GM19468 (cell line): ENCODE measurements at regions not wholly inside any gene's neighbourhood (a gene's known extent, or its start where the extent isn't known, plus 50 kb on each side); places are given as distances from the start of the nearest gene placed in this dataset.
"Not testable (repeated sequence)": the region's sequence is repeated elsewhere in the genome, so short reads cannot be mapped to it uniquely, and the experiment has no call there.

Experiments
- ATAC-seq: cut with Tn5 transposase; IDR thresholded peaks from one replicate; pipeline ENCODE4 v1.9.1; 2021; ENCODE audit warnings: mild to moderate bottlenecking, moderate library complexity, moderate number of reproducible peaks; ENCODE audit not compliant: unreplicated experiment; ENCODE audit errors: extremely low read depth

GRCh38 chr13:88512993-88513392 lies 841.8 kb downstream of the SLITRK5 start:
- ATAC-seq, result not testable (repeated sequence)

DNA sequence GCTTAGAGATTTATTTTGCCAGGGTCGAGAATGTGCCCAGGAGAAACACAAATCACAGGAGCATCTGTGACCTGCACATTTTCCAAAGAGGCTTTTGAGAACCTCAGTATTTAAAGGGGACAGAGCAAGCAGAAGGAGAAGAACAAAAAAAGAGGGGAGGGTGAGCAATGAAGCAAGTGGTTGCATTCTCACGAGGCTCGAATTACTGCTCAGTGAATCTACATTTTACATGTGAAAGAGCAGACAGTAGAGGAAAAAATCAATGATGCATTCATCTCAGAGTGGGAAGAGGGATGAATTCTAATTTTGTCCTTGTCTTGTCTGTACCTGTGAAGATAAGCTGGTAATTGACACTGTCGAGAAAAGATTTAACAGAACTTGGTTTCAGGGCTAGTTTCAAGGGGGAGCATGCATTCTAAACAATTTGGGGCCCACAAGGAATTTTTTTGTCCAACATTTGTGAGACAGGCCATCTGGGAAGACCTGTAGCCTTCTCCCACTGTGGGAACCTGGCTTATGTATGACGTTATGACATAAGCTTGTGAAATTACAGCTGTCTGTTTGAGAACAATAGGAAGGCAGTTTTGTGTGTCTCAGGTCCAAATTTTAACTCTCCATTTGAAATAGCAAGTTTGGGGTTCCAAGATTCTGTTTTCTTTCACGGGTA lies 855.1 kb downstream of the SLITRK5 start:
- ATAC-seq, result no peak

DNA sequence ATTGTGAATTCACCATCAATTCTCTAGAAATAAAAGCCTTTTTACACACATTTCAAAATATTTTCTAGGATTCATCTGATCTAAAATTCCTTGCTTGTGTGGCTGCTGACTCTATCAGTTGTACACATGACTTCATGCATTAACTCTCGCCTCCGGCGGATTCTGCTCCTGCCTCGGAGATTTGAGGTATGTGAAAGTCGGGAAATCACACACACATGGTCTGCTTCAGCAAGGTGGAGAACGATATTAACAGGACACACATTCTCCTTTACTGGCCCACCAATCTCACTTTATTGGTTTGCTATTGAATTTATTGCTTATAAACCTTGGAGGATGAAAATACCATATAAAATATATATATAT lies 855.7 kb downstream of the SLITRK5 start:
- ATAC-seq, result no peak

GRCh38 chr13:88541994-88542393 lies 870.8 kb downstream of the SLITRK5 start:
- ATAC-seq, result no peak

DNA sequence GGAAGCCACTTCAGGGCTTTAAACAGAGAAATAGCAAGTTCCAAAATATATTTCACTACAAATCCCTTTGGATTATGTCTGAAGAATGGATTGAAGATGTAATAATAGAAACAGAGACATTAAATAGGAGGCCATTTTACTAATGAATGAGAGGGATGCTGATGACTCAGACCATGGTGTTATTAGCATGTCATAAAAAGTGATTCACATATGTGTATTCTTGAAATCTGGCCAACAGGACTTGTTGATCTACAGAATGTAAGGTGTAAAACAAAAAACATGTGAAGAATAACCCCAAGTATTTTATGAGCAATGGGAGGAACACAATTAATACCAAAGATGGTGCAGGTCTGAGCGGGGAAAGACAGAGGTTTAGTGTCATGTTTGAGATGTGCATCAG lies 873.7 kb downstream of the SLITRK5 start:
- no peak for ATAC-seq

GRCh38 chr13:88552966-88553365 lies 881.8 kb downstream of the SLITRK5 start:
- no peak for ATAC-seq

GRCh38 chr13:88565566-88565965 lies 894.4 kb downstream of the SLITRK5 start:
- no peak for ATAC-seq

- ATAC-seq, result no peak
Observed at GRCh38 chr13:88585861-88586260, 914.7 kb downstream of the SLITRK5 start.

DNA sequence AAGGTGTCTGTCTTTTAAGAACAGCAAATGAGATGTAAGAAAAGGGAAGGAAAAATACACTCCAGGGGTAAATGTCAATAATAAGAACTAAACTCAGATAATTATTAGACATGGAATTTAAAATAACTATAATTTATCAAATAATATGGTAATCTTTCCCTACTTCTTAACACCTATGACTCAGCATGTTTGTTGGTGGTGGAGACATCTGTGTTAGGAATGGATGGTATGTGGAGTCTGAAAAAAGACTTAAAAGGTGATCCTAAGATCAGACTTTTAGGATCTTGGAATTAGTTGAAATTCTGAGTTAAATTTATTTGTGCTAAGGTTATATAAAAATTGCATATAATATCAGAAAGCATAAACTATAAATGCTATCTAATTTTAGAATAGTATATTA lies 915.1 kb downstream of the SLITRK5 start:
- ATAC-seq, result no peak

DNA sequence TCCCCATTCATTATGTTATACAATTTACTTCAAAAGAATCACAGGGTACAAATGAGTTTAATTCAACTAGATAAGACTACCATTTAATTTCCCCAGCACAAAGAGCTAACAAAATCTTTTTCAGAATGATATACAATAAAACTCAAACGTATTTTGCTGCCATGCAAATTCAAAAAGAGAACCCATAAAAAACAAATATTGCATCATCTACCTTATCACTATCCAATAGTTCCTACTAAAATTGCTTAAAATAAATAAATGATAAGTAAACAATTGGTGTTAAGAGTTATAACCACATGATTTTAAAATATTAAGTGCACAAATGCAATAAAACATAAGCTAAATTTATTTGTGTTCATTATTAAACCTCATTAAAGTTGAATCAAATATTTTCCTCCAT lies 919.4 kb downstream of the SLITRK5 start:
- no peak for ATAC-seq

- no peak for ATAC-seq
Observed at GRCh38 chr13:88592105-88592504, 920.9 kb downstream of the SLITRK5 start.

GRCh38 chr13:88601949-88602348 lies 930.8 kb downstream of the SLITRK5 start:
- no peak for ATAC-seq

DNA sequence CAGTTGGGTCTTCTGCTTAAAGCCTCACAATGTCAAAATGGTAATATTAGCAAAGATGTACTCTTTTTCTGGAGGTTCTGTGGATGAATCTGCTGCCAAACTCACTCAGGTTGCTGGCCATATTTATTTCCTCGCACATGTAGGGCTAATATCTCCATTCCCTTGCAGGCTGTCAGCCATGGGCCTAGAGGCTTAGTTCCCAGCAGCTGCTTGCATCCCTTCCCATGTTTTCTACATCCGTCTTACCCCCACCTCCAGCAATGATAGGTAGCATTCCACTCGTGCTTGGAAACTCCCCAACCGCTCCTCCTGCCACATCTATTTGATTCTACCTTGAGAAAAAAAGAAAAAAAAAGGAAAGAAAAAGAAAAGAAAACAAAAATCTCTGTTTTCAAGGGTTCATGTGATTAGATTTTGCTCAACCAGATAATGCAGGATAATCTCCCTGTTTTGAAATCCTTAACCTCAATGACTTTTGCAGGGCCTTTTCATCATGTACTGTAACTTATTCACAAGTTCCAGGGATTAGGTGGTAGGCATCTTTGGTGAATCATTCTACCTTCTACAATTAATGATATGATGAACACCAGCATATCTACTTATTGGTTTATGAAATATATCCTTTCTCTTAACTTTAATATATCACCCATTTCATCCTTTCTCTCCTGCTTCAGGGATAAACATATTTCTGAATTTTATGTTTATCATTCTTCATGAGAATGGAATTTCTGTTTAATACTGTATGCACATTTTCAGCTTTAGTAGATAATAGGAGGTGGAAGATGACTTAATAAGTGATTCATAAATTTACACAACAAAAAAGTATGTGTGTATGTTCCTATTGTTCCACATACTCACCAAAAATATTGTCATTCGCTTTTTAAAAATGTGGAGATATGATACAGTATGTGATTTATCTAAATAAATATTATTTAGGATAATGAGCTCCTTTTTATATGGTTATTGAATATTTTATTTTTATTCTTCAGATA lies 931.9 kb downstream of the SLITRK5 start:
- ATAC-seq, result no peak

GRCh38 chr13:88617176-88617575 lies 946.0 kb downstream of the SLITRK5 start:
- ATAC-seq, result no peak

DNA sequence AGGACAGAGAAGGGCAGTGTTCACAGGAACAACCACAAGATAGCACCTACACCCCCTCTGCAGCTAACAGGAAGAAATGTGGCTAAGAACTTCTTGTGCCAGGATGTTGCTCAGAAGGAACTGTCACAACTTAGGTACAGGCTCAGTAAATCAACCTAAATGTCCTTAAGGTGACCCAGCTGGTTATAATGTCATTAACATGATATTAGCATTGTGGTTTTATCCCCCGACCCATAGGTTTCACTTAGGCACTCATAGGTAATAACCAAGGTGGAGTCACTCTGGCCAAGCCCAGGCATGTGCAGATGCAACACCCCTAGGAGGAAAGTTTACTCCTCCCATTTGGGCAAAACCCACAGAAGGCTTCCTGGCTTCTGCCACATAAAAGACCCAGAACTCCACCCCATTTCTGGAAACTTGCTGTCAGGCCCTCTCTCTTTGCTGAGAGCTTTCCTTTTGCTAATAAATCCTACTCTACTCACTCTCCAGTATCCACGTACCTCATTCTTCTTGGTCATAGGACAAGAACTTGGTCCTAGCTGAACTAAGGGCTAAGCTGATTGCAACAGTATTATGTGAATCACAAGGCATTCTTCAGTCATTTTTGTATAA lies 951.3 kb downstream of the SLITRK5 start:
- ATAC-seq, result no peak

GRCh38 chr13:88623150-88623549 lies 952.0 kb downstream of the SLITRK5 start:
- ATAC-seq, result no peak

GRCh38 chr13:88627071-88627470 lies 955.9 kb downstream of the SLITRK5 start:
- ATAC-seq, result no peak

GRCh38 chr13:88628882-88629281 lies 957.7 kb downstream of the SLITRK5 start:
- no peak for ATAC-seq

DNA sequence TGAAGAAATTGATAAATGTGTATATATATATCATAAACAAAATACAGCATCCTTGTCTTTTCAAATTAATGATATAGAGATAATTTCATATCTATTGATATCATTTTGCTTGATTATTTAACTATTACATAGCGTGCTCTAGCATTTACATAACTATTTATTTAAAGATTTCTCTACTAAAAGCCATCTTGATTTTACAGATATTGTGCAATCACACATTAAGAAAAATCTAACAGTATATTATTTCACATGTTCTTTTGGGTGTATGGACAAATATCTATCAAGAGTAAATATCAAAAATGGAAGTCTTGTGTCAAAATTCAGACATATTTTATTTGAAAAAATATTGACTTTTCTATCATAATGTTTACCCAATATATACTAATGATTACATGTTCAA lies 966.8 kb downstream of the SLITRK5 start:
- no peak for ATAC-seq

GRCh38 chr13:88643233-88643632 lies 972.1 kb downstream of the SLITRK5 start:
- ATAC-seq, result no peak
